GM12891 (cell line): ENCODE measurements at regions not wholly inside any gene's neighbourhood (a gene's known extent, or its start where the extent isn't known, plus 50 kb on each side); places are given as distances from the start of the nearest gene placed in this dataset.
"Not testable (repeated sequence)": the region's sequence is repeated elsewhere in the genome, so short reads cannot be mapped to it uniquely, and the experiment has no call there.

Source experiments
- PAX5 ChIP-seq: IDR thresholded peaks from 2 replicates; pipeline ENCODE4 v1.6.1; 2011; ENCODE audit warnings: low read length, moderate library complexity, mild to moderate bottlenecking; ENCODE audit not compliant: insufficient read depth, severe bottlenecking
- POLR2A ChIP-seq: IDR thresholded peaks from 2 replicates; pipeline ENCODE4 v1.6.1; 2011; ENCODE audit warnings: low read depth, low read length, control low read depth
- POLR2AphosphoS5 ChIP-seq: IDR thresholded peaks from 2 replicates; pipeline ENCODE4 v1.6.1; 2011; ENCODE audit warnings: low read depth, low read length, control low read depth
- POU2F2 ChIP-seq: IDR thresholded peaks from 2 replicates; pipeline ENCODE4 v1.6.1; 2011; ENCODE audit warnings: low read depth, mild to moderate bottlenecking, control low read depth, low read length, moderate library complexity
- SPI1 ChIP-seq: IDR thresholded peaks from 2 replicates; pipeline ENCODE4 v1.6.1; 2011; ENCODE audit warnings: low read depth, low read length, control low read depth
- TAF1 ChIP-seq: IDR thresholded peaks from 2 replicates; pipeline ENCODE4 v1.6.1; 2011; ENCODE audit warnings: low read depth, low read length, control low read depth

DNA sequence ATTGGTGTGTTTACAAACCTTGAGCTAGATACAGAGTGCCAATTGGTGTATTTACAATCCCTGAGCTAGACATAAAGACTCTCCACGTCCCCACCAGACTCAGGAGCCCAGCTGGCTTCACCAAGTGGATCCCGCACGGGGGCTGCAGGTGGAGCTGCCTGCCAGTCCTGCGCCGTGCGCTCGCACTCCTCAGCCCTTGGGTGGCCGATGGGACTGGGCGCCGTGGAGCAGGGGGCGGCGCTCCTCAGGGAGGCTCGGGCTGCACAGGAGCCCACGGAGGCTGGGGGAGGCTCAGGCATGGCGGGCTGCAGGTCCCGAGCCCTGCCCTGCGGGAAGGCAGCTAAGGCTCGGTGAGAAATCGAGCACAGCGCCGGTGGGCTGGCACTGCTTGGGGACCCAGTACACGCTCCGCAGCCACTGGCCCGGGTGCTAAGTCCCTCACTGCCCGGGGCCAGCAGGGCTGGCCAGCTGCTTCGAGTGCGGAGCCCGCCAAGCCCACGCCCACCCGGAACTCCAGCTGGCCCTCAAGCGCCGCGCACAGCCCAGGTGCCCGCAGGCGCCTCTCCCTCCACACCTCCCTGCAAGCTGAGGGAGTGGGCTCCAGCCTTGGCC, 245.0 kb downstream of the PLA2G4A start:
- not testable (repeated sequence) for TF ChIP-seq POLR2AphosphoS5, POLR2A, SPI1, TAF1, POU2F2, PAX5
